ENCODE measurements at regions not wholly inside any gene's neighbourhood (a gene's known extent, or its start where the extent isn't known, plus 50 kb on each side); places are given as distances from the start of the nearest gene placed in this dataset.

DNA sequence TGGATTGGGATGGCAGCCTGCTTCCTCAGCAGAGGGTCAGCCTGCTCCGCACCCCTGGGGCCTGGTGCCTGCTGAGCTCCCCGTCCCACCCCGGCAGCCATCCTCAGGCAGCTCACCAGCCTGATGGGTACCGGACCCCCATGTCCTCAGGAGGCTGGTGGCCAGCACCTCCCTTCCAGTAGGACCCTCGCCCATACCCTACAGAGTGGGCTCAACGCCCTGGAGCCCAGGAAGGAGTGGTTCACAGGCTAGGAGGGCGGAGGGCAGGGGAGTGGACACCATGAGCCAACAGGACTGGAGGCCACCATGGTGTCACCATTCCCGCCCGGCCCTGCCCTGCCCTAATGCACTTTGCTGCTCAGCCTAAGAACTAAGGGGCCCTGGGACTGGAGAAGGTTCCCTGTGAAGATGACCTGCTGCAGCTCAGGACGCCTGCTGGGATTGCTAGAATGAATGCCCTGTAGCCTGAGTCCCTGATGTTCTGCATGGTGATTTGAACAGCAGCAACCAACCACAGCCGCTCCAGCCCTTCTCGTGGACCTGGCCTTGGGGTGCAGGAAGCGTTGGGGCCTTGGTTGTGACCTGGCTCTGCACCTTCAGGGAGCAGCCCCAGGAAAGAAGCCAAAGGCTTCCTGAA is 1080.8 kb downstream of the BRD1 start:
- DNase-seq (ENCODE audit: low spot score), result no peak

DNA sequence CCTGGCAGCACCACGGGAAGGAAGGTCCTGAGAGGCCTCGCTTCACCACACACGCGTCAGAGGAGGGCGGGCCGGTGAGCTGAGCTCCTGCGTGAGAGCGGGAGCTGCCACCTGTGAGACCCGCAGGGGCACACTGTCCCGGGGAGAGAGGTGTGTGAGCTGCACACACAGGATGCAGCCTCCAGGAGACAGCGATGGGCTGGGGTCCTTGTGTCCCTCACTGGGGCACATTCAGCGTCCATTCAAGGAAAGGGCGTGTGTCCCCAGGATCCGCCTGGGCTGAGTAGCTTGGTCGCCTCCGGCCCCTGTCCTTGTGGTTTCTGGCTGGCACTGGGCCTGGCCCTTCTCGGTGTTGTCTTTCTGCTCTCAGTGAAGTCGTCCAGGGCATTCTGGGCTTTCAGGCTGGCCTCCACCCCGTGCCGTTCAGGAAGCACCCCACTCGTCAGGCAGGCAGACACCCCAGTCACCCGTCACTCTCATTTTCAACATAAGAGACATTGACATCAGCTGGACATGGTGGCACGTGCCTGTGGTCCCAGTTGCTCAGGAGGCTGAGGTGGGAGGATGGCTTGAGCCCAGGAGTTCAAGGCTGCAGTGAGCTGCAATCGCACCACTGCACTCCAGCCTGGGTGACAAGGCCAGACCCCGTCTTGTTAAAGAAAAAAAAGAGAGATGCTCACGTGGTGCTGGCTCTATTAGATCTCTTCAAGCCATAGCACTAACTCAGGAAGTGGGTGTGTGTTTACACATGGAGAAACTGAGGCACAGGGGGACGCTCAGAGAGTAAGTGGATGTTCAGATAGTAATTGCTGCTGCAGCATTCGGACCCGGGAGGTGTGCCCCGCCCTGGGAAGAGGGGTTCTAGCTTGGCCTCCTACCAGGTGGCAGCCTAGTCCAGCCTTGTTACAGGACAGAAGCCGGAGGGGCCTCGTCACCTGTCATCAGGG is 1081.6 kb downstream of the BRD1 start:
- DNase-seq (ENCODE audit: low spot score), result no peak

DNA sequence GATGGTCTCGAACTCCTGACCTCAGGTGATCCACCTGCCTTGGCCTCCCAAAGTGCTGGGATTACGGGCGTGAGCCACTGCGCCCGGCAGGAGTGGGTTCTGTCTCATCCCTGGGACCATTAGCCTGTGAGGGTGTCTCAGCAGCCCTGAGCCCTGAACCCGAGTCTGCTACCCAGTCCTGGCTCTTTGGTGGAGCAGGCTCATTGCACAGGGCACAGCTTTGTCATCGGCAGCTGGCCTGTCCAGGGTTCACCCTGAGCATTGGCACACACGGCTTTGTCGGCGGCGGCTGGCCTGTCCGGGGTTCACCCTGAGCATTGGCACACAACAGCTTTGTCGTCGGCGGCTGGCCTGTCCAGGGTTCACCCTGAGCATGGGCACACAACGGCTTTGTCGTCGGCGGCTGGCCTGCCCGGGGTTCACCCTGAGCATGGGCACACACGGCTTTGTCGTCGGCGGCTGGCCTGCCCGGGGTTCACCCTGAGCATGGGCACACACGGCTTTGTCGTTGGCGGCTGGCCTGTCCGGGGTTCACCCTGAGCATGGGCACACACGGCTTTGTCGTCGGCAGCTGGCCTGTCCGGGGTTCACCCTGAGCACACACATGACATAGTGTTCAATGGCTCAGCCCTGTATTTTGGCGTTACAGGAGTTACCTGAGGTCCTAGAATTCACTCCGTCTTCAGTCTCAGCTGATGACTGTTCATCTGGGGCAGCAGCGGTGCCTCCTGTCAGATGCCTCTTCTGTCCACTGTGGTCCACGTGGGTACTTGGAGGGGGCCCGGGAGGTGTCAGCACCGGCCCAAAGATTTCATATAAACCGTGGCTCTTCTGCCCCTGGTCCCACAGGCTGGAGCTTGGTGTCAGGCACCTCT is 1082.5 kb downstream of the BRD1 start:
- no peak for DNase-seq (ENCODE audit: low spot score)

DNA sequence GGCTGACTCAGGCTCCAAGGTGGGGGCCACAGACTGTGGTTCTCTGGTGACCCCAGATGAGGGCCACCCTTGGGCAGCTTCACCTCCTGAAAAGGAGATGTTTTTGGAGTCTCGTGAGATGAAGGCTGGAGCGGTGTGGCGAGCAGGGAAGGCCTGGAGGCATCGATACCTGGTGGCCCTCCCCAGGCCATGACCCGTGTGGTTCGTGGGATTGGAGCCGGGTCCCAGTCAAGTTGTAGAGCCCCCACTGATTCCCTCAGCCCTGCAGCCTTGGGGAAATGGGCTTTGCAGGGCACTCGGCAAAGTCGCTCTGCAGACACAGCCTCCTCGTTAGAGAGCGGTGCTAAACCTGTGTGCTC is 1083.4 kb downstream of the BRD1 start:
- DNase-seq (ENCODE audit: low spot score), result no peak

DNA sequence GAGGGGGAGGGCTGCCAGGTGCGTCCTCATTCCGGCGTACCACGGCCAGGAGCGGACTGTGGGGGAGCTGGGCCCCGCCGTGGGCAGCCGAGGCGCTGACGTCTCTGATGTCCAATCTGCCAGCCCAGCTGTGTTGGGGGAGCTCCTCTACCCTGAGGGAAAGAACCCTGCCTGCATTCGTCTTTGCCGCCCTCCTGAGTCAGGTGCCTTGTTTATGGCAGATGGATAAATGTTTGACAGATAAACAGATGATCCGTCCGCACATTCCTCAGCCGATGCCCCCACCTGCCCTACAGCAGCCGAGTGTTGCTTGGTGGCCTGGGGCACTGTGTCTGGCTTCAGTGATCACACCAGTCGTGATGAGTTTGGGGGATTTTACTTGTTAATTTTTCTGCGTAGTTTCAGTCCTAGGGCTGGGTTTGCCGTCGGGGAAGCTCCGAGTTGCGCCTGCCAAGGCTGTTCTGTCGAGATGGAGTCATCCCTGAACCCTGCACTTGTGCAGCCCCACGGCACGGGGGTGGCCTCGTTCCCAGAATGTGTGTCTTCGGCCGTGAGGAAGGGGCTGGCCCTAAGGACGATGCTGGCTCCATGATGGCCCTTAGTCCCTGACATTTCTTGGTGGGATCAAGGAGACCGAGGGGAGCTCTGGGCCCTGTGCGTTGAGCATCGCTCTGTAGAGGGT is 1083.9 kb downstream of the BRD1 start:
- DNase-seq (ENCODE audit: low spot score), result no peak

DNA sequence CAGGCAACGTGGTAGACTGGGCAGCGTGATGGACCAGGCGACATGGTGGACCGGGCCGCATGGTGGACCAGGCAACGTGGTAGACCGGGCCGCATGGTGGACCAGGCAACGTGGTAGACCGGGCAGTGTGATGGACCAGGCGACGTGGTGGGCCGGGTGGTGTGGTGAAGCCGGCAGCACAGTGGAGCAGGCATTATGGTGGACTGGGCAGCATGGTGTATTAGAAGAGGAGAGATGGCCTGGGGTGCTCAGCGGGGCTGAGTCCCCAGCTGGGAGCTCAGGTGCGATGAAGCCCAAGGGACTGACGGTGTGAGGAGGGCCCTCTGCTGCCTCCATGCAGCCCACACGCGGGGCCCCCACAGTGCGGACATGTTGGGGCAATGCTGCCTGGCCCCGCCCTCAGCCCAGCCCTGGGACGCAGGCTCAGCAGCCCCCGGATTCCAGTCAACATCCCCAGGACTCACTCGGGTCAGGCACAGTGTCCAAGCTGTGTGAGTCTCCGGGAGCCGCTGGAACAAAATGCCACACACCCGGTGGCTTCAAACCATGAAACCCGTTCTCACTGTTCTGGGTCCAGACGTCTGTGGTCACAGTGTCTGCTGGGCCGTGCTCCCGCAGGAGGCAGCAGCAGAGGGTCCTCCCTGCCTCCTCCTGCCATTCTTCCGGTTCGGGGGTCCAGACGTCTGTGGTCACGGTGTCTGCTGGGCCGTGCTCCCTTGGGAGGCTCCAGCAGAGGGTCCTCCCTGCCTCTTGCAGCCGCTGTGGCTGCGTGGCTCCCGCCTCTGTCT is 1084.9 kb downstream of the BRD1 start:
- no peak for DNase-seq (ENCODE audit: low spot score)

DNA sequence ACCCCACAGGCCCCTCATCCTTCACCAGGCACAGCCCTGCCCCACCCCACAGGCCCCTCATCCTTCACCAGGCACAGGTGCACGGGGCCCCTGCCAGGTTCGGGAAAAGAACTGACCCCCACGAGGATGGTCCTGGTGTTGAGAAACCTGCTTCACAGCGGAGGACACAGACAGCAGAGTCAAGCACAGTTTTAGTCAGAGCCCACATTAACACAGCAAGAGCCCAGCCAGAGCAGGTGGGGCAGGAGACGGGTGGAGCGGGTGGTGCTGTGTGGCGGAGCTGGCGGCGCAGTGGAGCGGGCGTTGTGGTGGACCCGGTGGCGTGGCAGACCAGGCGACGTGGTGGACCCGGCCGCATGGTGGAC is 1085.5 kb downstream of the BRD1 start:
- DNase-seq (ENCODE audit: low spot score), result no peak

DNA sequence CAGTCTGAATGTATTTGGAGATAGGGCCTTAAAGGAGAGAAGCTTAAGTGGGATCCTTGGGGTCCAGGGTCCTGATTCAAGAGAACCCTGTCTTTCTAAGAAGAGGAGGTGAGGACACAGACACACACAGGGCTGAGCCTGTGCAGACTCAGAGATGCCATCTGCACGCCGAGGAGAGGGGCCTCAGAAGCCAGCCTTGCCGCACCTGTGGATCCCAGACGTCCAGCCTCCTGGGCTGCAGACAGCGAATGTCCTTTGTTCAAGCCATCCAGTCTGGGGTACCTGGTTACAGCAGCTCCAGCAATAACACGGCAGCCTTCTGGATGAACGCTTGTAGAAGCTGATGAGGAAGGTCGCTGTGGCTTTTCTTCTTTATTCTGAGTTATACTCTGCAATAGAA is 1086.1 kb downstream of the BRD1 start:
- no peak for DNase-seq (ENCODE audit: low spot score)

DNA sequence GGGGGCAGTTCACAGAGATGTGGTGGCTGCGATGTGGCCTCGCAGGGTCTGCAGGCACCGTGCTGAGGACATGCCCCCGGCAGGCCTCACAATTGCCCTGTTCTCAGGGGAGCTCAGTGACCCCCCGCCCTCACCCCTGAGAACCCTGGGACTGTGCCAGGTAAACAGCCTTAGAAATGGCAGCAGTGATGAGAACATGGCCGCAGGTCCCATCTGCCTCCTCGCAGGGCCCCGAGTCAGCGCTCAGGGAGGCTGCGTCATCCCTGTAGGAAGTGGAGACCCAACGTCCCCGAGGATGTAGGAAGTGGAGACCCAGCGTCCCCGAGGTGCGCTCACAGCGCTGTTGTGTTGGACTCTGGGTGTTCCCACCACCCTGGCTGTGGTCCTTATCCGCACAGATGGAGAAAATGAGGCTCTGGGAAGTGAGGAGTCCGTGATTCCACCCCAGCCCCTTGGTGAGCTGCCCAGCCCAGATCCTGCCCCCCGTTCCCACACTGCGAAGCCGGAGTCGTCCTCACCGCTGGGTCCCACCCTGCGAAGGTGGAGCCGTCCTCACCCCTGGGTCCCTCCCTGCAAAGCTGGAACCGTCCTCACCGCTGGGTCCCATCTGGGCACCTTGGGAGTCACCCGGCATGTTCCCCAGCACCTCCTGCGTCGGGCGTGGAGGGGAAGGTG is 1086.8 kb downstream of the BRD1 start:
- no peak for DNase-seq (ENCODE audit: low spot score)

DNA sequence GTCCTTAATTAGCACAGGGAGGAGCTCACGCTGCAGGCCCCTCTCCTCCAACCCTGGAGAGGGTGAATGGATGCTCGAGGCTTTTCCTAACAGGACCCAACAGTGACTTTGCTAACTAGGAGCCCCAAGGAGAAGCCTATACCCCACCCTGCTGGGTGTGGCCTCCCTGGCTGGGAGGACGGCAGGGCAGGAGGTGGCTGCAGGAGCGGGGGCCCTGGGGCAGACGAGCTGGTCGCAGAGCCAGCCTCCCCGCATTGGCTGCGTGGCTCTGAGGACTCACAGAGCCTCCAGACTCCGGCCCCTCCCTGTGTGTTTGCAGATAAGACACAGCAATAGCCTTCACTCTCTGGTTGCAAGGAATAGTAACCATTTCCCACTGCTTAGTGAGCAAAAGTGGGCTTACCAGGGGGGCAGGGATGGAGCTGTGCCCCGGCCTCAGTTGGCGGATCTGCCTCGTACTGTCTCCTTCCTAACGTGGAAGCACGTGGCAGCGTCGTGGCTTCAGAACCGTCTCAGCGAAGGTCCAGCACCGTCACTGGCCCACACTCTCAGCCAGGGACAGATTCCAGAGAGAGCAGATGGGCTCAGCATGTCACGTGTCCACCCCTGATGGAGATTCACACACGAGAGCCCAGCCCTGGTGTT is 1087.5 kb downstream of the BRD1 start:
- DNase-seq (ENCODE audit: low spot score), result no peak

DNA sequence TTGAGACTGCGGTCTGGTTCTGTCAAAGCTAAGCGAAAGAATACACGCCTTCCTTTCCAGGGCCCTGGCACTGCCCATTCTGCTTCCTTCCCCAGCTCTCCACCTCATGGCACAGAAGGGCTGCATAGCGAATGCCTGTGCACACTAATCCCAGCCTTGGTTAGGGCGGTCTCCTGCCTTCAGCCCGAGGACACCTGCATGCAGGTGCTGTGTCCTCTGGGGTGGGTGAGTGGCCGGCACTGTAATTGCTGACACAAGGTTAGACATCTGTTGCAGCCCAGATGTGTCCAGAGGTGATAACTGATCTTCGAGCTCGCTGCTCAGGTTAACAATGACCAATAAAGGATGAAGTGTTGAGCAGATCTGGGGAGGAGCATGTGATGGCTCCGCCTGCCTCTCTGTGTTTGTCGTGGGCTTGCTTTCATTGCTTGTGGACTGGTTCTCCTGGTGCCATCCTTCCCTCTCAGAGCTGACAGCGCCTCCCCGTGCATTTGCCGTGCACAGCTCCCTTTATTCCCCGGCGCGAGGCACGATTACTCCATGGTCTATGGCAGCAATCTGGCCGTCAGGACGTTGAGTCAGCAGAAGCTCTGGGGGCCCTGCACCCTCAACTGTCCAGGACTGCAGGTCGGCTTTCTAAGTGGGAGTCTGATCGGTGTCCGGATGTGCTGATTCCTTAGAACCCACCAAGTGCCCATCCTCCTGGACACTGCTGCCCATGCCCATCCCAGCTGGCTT is 1088.2 kb downstream of the BRD1 start:
- DNase-seq (ENCODE audit: low spot score), result no peak

DNA sequence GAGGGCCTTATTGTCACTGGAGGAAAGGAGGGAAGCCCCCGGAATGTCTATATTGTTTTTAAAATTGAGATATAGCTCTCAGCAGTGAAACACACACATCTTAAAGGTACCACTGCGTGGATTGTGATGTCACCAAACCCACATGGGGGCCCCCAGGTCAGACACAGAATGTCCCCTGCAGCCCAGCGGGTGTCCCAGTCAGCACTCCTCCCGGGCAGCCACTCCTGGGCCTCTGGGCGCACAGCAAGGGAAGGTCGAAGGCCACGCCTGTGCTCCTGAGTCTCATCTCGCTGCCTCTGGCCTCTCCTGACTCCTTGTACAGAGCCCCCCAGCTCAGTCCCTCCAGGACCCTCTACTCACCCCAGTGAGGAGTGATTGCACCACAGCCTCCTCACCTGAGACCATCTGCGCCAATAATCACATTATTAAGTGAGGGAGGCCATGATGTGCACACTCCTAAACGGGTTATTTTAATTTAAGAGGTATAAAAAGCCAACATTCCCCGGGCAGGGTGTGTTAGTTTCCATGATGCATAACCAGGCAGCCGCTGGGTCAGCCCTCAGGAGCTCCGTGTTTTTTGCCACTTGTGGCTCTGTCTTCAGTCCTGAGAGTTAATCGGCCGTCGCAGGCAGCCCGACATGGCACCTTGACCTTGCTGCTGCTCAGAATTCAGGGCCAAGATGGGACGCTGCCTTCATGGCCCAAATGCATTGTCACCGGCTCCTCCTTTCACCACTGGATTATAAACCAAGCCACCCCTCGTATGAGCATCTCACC is 1089.3 kb downstream of the BRD1 start:
- no peak for DNase-seq (ENCODE audit: low spot score)

DNA sequence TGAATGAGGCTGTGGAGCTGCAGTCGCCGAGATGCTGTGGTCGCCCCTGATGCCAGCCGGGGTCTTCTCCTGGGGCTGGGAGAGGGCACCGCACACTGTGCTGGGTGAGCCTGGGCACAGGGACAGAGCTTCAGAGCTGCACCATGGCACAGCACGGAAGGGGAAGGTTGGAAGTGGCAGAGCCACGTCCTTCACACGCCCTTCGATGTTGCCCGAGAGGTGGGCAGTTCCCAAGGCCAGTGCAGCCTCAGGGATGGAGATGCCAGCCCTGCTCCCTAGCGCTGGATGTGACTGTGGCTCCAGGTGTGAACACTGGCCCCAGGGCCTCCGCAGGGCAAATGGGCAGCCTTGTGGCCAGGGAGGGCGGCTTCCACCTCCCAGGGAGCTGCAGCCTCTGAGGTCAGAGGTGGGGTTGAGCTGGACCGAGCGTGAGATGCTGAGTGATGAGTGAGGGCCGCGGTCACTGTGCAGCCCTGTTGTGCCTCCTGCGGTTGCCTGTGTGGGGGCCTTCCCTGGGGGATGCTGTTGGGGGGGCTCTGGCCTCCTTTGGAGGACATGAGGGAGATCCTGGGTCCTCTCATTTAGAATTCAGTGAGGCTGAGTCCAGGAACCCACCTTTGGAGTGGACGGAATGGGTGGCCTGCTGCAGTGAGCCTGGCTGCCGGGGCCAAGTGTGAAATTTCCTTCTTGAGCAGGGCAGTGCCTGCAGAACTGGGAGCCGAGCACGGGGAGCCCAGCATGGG is 1090.0 kb downstream of the BRD1 start:
- no peak for DNase-seq (ENCODE audit: low spot score)

DNA sequence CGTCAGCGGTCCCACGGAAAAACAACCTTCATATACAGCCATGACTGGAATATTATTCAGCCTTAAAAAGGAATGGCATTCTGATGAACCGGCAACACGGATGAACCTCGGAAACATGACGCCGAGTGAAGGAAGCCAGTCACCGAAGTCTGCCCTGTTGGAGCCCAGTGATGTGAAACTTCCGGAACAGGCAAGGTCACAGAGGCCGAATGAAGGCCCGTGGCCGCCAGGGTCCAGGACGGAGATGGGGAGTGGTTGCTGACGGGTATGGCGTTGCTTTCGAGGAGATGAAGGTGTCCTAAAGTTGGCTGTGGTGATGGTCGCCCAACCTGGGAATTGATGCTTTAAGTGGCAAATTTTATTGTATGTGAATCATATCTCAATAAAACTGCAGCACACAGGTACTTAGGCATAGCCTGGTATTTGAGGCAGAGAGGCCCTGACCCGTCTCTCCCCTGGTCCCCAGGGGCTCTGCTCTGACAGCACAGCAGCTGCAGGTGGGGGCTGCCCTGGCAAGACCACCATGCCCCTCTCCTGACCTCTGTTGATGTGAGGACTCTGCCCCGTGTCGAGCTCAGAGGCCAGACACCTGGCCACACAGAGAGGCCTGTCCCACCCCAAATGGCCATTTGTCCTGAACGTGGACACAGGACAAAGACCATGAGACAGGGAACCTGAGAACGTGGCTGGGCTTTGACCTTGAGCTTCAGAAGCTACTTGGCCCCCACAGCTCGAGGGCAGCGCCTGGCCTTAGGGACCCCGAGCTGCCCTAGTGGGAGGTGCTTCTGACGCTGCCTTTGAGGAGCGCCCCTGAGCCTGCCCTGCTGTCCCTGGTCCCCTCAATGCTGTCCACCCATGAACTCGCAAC is 1090.8 kb downstream of the BRD1 start:
- no peak for DNase-seq (ENCODE audit: low spot score)

DNA sequence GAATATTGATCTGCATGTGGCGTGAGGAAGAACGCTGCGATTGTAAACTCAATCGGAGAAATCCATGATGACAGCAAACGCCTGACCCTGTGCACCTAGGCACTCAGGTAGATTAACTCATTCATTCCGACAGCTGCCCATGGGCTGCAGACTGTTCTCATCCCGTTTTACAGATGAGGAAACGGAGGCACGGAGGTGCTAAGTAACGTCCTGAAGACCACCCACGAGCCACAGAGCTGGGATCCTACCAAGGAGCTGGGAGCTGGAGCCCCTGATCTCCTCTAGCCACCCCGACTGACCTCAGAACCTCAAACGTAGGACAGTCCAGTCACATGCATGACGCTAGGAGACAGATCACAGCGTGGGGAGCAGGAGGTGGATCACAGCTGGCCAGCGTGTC is 1092.7 kb downstream of the BRD1 start:
- no peak for DNase-seq (ENCODE audit: low spot score)

DNA sequence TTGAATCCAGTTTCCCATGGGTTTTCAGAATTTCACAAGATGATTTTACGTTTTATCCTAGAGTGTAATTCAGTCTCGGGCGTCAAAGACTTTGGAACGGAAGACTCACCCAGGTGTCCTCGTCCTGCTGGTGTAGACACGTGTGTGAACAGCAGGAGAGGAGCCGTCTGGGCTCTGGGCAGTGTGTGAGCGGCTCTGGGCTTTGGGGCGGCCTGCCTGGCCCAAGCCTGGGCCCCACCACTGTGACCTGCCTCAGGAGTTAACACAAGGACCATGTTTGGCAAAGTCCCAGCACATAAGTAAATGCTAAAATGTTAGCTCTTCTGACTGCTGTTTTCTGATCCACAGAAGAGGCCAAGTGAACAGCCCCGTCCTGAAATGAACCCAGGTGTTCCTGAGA is 1093.3 kb downstream of the BRD1 start:
- no peak for DNase-seq (ENCODE audit: low spot score)
